GM12878 (cell line): ENCODE measurements at regions not wholly inside any gene's neighbourhood (a gene's known extent, or its start where the extent isn't known, plus 50 kb on each side); places are given as distances from the start of the nearest gene placed in this dataset.

Experiments
- ATAC-seq: fragments of 200-7000 bp; cut with Tn5 transposase; 3 replicates; pipeline ENCODE4 v1.9.1; 2020; ENCODE audit warnings: mild to moderate bottlenecking, moderate library complexity
- BruUV-seq: library from RNA; stranded (reverse); fragments of 400-500 nt; replicated peaks from 2 replicates; lab custom pipeline; 2021; lab: Mats Ljungman, UMichigan
- CTCF ChIA-PET: fragments of 300-600 bp; sonication (Branson Sonifier 250); formaldehyde crosslinking; extraction: SDS; loops from one replicate; lab custom pipeline; 2021; ENCODE audit warnings: inconsistent platforms; lab: Yijun Ruan, JAX
- POLR2A ChIA-PET: fragments of 350-600 bp; formaldehyde crosslinking; extraction: SDS; loops from one replicate; lab custom pipeline; 2021; ENCODE audit warnings: inconsistent platforms; lab: Charles Lee
- RAD21 ChIA-PET: fragments of 300-600 bp; sonication (Branson Sonifier 250); formaldehyde crosslinking; loops from one replicate; lab custom pipeline; 2023; ENCODE audit warnings: antibody characterized with exemption; ENCODE audit not compliant: unreplicated experiment; lab: Charles Lee
- SMC1A ChIA-PET: fragments of 300-600 bp; sonication (Branson Sonifier 250); formaldehyde crosslinking; loops from one replicate; lab custom pipeline; 2023; ENCODE audit not compliant: unreplicated experiment, uncharacterized antibody; lab: Charles Lee
- DNase-seq: peaks from one replicate; pipeline ENCODE4 v3.0.0-alpha.2; 2011; ENCODE audit warnings: low read depth, low spot score
- FAIRE-seq: peaks from 3 replicates; lab custom pipeline; 2011; peaks lifted over from hg19 to GRCh38; lab: Jason Lieb, UNC
- H2AFZ ChIP-seq: 2 replicates; pipeline ENCODE4 v1.6.0; 2011; ENCODE audit warnings: low read depth, low read length, control low read depth; ENCODE audit not compliant: control insufficient read depth
- H3K27ac ChIP-seq: 2 replicates; pipeline ENCODE4 v1.5.1; 2011; ENCODE audit warnings: control low read depth; ENCODE audit not compliant: control insufficient read depth, insufficient read depth
- H3K27me3 ChIP-seq, 2 experiments: replicated peaks in 1 of 2; 2 replicates each; pipeline versions ENCODE4 v1.6.0 to v1.6.1; 2011; ENCODE audit warnings: low read length in 1 of 2; ENCODE audit not compliant: control insufficient read depth in 2 of 2, insufficient read depth in 2 of 2
- H3K36me3 ChIP-seq, 2 experiments: 2 replicates each; pipeline ENCODE4 v1.5.1; 2011; ENCODE audit warnings: low read length in 1 of 2; ENCODE audit not compliant: control insufficient read depth in 2 of 2, insufficient read depth in 2 of 2
- H3K4me1 ChIP-seq: 2 replicates; pipeline ENCODE4 v1.6.1; 2011; ENCODE audit warnings: mild to moderate bottlenecking, low read length, moderate library complexity, mixed read lengths; ENCODE audit not compliant: control insufficient read depth, insufficient read depth
- H3K4me2 ChIP-seq: 2 replicates; pipeline ENCODE4 v1.6.0; 2011; ENCODE audit warnings: control low read depth; ENCODE audit not compliant: control insufficient read depth, insufficient read depth
- H3K4me3 ChIP-seq: fragments of 200-600 bp; sonication (generic); 2 replicates; pipeline ENCODE4 v1.5.1; 2016
- H3K79me2 ChIP-seq: 2 replicates; pipeline ENCODE4 v1.6.0; 2011; ENCODE audit warnings: low read length; ENCODE audit not compliant: control insufficient read depth, insufficient read depth
- H3K9ac ChIP-seq: 2 replicates; pipeline ENCODE4 v1.8.0; 2011; ENCODE audit warnings: low read length, control low read depth, mixed read lengths; ENCODE audit not compliant: control insufficient read depth, insufficient read depth
- H3K9me3 ChIP-seq: replicated peaks from 3 replicates; pipeline ENCODE4 v1.5.1; 2011; ENCODE audit warnings: mild to moderate bottlenecking, low read length; ENCODE audit not compliant: control insufficient read depth, insufficient read depth
- H4K20me1 ChIP-seq: 2 replicates; pipeline ENCODE4 v1.6.0; 2011; ENCODE audit not compliant: control insufficient read depth, insufficient read depth
- CBFB ChIP-seq: IDR thresholded peaks from 2 replicates; pipeline ENCODE4 v1.6.1; 2016; ENCODE audit warnings: antibody characterized with exemption, low read depth
- CBX3 ChIP-seq: fragments of 200-600 bp; sonication (generic); IDR thresholded peaks from 2 replicates; pipeline ENCODE4 v1.6.1; 2016; ENCODE audit warnings: low read depth, borderline replicate concordance
- DPF2 ChIP-seq: fragments of 450-650 bp; IDR thresholded peaks from 2 replicates; pipeline ENCODE4 v1.6.1; 2017; ENCODE audit warnings: mild to moderate bottlenecking
- KLF5 ChIP-seq: fragments of 450-650 bp; IDR thresholded peaks from 2 replicates; pipeline ENCODE4 v1.6.1; 2014; ENCODE audit warnings: mild to moderate bottlenecking; ENCODE audit not compliant: partially characterized antibody
- MXI1 ChIP-seq: fragments of 150-350 bp; IDR thresholded peaks from 2 replicates; pipeline ENCODE4 v1.6.1; 2011; ENCODE audit warnings: low read depth, mild to moderate bottlenecking, inconsistent platforms, low read length, improper control_type of control experiment
- PAX5 ChIP-seq: IDR thresholded peaks from 2 replicates; pipeline ENCODE4 v1.6.1; 2011; ENCODE audit warnings: low read depth, low read length, borderline replicate concordance
- RAD21 ChIP-seq: IDR thresholded peaks from 2 replicates; pipeline ENCODE4 v1.6.1; 2011; ENCODE audit warnings: mild to moderate bottlenecking, low read depth, low read length, moderate library complexity; ENCODE audit not compliant: insufficient read depth
- RELA ChIP-seq: fragments of 450-650 bp; IDR thresholded peaks from 2 replicates; pipeline ENCODE4 v1.8.0; 2014; ENCODE audit warnings: borderline replicate concordance; ENCODE audit not compliant: partially characterized antibody
- SIX5 ChIP-seq: IDR thresholded peaks from 2 replicates; pipeline ENCODE4 v1.6.1; 2011; ENCODE audit warnings: mild to moderate bottlenecking, low read depth, low read length, moderate library complexity; ENCODE audit not compliant: severe bottlenecking
- SMAD5 ChIP-seq: IDR thresholded peaks from 2 replicates; pipeline ENCODE4 v1.6.1; 2016; ENCODE audit warnings: antibody characterized with exemption, low read depth
- SREBF1 ChIP-seq: IDR thresholded peaks from 2 replicates; pipeline ENCODE4 v1.6.1; 2012; ENCODE audit warnings: mild to moderate bottlenecking, low read length
- SUPT20H ChIP-seq: IDR thresholded peaks from 2 replicates; pipeline ENCODE4 v1.6.1; 2011; ENCODE audit warnings: low read depth, mild to moderate bottlenecking, low read length, moderate library complexity, borderline replicate concordance; ENCODE audit not compliant: control insufficient read depth
- TAF1 ChIP-seq: IDR thresholded peaks from 2 replicates; pipeline ENCODE4 v1.6.1; 2011; ENCODE audit warnings: mild to moderate bottlenecking, low read depth, low read length, borderline replicate concordance
- USF2 ChIP-seq: IDR thresholded peaks from 2 replicates; pipeline ENCODE4 v1.6.1; 2011; ENCODE audit warnings: low read depth, low read length, improper control_type of control experiment, borderline replicate concordance
- YBX1 ChIP-seq: fragments of 450-650 bp; IDR thresholded peaks from 2 replicates; pipeline ENCODE4 v1.6.1; 2016; ENCODE audit warnings: antibody characterized with exemption
- ZNF274 ChIP-seq: IDR thresholded peaks from one replicate; pipeline ENCODE4 v1.8.0; 2011; ENCODE audit not compliant: insufficient read length, insufficient read depth
- ZNF384 ChIP-seq: IDR thresholded peaks from 2 replicates; pipeline ENCODE4 v1.6.1; 2012; ENCODE audit warnings: low read depth, mild to moderate bottlenecking, low read length, improper control_type of control experiment, borderline replicate concordance
- WGBS: methylation state at CpG from one replicate; pipeline ENCODE4 v1.1.6; 2016; ENCODE audit warnings: low lambda C conversion rate; ENCODE audit not compliant: insufficient replicate concordance, insufficient coverage; ENCODE audit errors: missing lambda C conversion rate; 5-methylcytosine and 5-hydroxymethylcytosine counted together
- in situ Hi-C: fragments of 300-500 bp; cut with MboI; formaldehyde crosslinking; loops from 9 replicates; pipeline ENCODE4 v1.14.3; 2018; ENCODE audit warnings: mixed read lengths
- intact Hi-C: fragments of 100-400 bp; cut with micrococcal nuclease; formaldehyde crosslinking; loops from one replicate; pipeline ENCODE4 v1.14.2; 2022; ENCODE audit not compliant: unreplicated experiment
- TF ChIP-seq, protein P1 (sequence below): fragments of 450-650 bp; IDR thresholded peaks from 2 replicates; pipeline ENCODE4 v1.6.1; 2016; ENCODE audit warnings: mild to moderate bottlenecking, moderate library complexity, borderline replicate concordance
- TF ChIP-seq, protein P2 (sequence below): IDR thresholded peaks from 2 replicates; pipeline ENCODE4 v1.6.1; 2012; ENCODE audit warnings: low read depth, low read length, improper control_type of control experiment
- TF ChIP-seq, protein P3 (sequence below): IDR thresholded peaks from 2 replicates; pipeline ENCODE4 v1.6.1; 2011; ENCODE audit warnings: low read depth, mild to moderate bottlenecking, low read length, moderate library complexity, borderline replicate concordance; ENCODE audit errors: extremely low read depth

GRCh38 chr4:25592736-25593135 lies 62.9 kb upstream of the SLC34A2 start:
- no peaks in the 10 kb centered on the region for H3K4me1 ChIP-seq
- intact Hi-C loops = no loop called here
- no peak overlapping the region for H2AFZ ChIP-seq
- no peak overlapping the region for H3K4me3 ChIP-seq
- ATAC-seq (no peak), DNase-seq (no peak), FAIRE-seq (no peak)
- no peak overlapping the region for H3K4me2 ChIP-seq
- RAD21 ChIA-PET = no interaction called here
- in situ Hi-C loops = no loop called here
- WGBS = 33% methylated on average over 5 of the region's 5 CpGs
- no TSS peak for BruUV-seq
- POLR2A ChIA-PET = no interaction called here
- no peaks in the 10 kb centered on the region; the same call in 1 of the 2 replicates for H4K20me1 ChIP-seq
- no peaks in the 10 kb centered on the region; the same call in 2 of the 3 replicates for H3K9me3 ChIP-seq
- no peak for TF ChIP-seq RAD21
- no peak for TF ChIP-seq ZNF384
- no peak for TF ChIP-seq TAF1
- TF ChIP-seq, protein P1, sequence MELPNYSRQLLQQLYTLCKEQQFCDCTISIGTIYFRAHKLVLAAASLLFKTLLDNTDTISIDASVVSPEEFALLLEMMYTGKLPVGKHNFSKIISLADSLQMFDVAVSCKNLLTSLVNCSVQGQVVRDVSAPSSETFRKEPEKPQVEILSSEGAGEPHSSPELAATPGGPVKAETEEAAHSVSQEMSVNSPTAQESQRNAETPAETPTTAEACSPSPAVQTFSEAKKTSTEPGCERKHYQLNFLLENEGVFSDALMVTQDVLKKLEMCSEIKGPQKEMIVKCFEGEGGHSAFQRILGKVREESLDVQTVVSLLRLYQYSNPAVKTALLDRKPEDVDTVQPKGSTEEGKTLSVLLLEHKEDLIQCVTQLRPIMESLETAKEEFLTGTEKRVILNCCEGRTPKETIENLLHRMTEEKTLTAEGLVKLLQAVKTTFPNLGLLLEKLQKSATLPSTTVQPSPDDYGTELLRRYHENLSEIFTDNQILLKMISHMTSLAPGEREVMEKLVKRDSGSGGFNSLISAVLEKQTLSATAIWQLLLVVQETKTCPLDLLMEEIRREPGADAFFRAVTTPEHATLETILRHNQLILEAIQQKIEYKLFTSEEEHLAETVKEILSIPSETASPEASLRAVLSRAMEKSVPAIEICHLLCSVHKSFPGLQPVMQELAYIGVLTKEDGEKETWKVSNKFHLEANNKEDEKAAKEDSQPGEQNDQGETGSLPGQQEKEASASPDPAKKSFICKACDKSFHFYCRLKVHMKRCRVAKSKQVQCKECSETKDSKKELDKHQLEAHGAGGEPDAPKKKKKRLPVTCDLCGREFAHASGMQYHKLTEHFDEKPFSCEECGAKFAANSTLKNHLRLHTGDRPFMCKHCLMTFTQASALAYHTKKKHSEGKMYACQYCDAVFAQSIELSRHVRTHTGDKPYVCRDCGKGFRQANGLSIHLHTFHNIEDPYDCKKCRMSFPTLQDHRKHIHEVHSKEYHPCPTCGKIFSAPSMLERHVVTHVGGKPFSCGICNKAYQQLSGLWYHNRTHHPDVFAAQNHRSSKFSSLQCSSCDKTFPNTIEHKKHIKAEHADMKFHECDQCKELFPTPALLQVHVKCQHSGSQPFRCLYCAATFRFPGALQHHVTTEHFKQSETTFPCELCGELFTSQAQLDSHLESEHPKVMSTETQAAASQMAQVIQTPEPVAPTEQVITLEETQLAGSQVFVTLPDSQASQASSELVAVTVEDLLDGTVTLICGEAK = no peak
- TF ChIP-seq SMAD5 = no peak
- TF ChIP-seq SIX5 = no peak
- TF ChIP-seq PAX5 = no peak
- no peak for TF ChIP-seq SUPT20H
- TF ChIP-seq, protein P2, sequence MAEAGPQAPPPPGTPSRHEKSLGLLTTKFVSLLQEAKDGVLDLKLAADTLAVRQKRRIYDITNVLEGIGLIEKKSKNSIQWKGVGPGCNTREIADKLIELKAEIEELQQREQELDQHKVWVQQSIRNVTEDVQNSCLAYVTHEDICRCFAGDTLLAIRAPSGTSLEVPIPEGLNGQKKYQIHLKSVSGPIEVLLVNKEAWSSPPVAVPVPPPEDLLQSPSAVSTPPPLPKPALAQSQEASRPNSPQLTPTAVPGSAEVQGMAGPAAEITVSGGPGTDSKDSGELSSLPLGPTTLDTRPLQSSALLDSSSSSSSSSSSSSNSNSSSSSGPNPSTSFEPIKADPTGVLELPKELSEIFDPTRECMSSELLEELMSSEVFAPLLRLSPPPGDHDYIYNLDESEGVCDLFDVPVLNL = no peak
- no peak for TF ChIP-seq MXI1
- TF ChIP-seq, protein P3, sequence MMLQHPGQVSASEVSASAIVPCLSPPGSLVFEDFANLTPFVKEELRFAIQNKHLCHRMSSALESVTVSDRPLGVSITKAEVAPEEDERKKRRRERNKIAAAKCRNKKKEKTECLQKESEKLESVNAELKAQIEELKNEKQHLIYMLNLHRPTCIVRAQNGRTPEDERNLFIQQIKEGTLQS = no peak
- TF ChIP-seq CBFB = no peak
- TF ChIP-seq CBX3 = no peak
- TF ChIP-seq SREBF1 = no peak
- no peak for TF ChIP-seq DPF2
- TF ChIP-seq USF2 = no peak
- no peak for TF ChIP-seq KLF5
- TF ChIP-seq ZNF274 = no peak
- TF ChIP-seq RELA = no peak
- no peak for TF ChIP-seq YBX1
- H3K36me3 ChIP-seq = no peaks in the 10 kb centered on the region
- no peak overlapping the region for H3K27ac ChIP-seq
- H3K27me3 ChIP-seq = no peaks in the 10 kb centered on the region
- CTCF ChIA-PET = no interaction called here
- SMC1A ChIA-PET = no interaction called here
- no peak overlapping the region for H3K9ac ChIP-seq
- H3K79me2 ChIP-seq = no peaks in the 10 kb centered on the region
